HepG2 (cell line): ENCODE measurements at regions not wholly inside any gene's neighbourhood (a gene's known extent, or its start where the extent isn't known, plus 50 kb on each side); places are given as distances from the start of the nearest gene placed in this dataset.

ENCODE experiments used
- ATAC-seq: fragments of 200-7000 bp; cut with Tn5 transposase; 3 replicates; pipeline ENCODE4 v1.9.1; 2020; ENCODE audit warnings: mild to moderate bottlenecking, moderate library complexity
- BruUV-seq: library from RNA; stranded (reverse); fragments of 400-500 nt; replicated peaks from 2 replicates; lab custom pipeline; 2021; lab: Mats Ljungman, UMichigan
- CTCF ChIA-PET: fragments of 300-600 bp; formaldehyde crosslinking; extraction: SDS; loops from one replicate; lab custom pipeline; 2021; ENCODE audit warnings: low total read pairs, inconsistent platforms, low intra/inter-chr PET ratio; lab: Yijun Ruan, JAX
- POLR2A ChIA-PET: fragments of 350-600 bp; sonication (Branson Sonifier 250); formaldehyde crosslinking; loops from one replicate; lab custom pipeline; 2020; ENCODE audit warnings: antibody characterized with exemption, inconsistent platforms; lab: Yijun Ruan, JAX
- DNase-seq: peaks from one replicate; pipeline ENCODE4 v3.0.0-alpha.2; 2015; ENCODE audit warnings: low spot score
- FAIRE-seq: peaks from 3 replicates; lab custom pipeline; 2011; peaks lifted over from hg19 to GRCh38; lab: Jason Lieb, UNC
- H2AFZ ChIP-seq: one replicate; pipeline ENCODE4 v1.6.1; 2011; ENCODE audit warnings: low read length, inconsistent platforms
- H3K27ac ChIP-seq: fragments of 300-600 bp; 3 replicates; pipeline ENCODE4 v1.8.0; 2011; ENCODE audit warnings: mixed run types, mild to moderate bottlenecking, mixed read lengths, low read length, inconsistent platforms; ENCODE audit not compliant: insufficient read depth; ENCODE audit errors: extremely low read length
- H3K27me3 ChIP-seq, 2 experiments: fragments of 200-600 bp in 1 of 2; 2 replicates in 1 of 2; 3 replicates in 1 of 2; pipeline versions ENCODE4 v1.6.0 to v1.8.0; 2011; ENCODE audit warnings: low read length in 2 of 2, mild to moderate bottlenecking in 2 of 2, moderate library complexity in 2 of 2, inconsistent platforms in 1 of 2; ENCODE audit not compliant: insufficient read depth in 2 of 2, control insufficient read depth in 1 of 2
- H3K36me3 ChIP-seq, 2 experiments: fragments of 200-600 bp in 1 of 2; replicated peaks in 1 of 2; 2 replicates in 1 of 2; 3 replicates in 1 of 2; pipeline versions ENCODE4 v1.5.1 to v1.8.0; 2011; ENCODE audit warnings: low read length in 2 of 2, inconsistent platforms in 1 of 2; ENCODE audit not compliant: insufficient read depth in 2 of 2, control insufficient read depth in 1 of 2
- H3K4me1 ChIP-seq: 2 replicates; pipeline ENCODE4 v1.5.1; 2012; ENCODE audit warnings: low read length, inconsistent platforms; ENCODE audit not compliant: insufficient read depth
- H3K4me2 ChIP-seq: 2 replicates; pipeline ENCODE4 v1.6.0; 2011; ENCODE audit warnings: low read depth, low read length, inconsistent platforms
- H3K4me3 ChIP-seq, 3 experiments: fragments of 200-600 bp in 1 of 3; sonication (generic), shearing (Covaris generic) in 1 of 3; replicated peaks in 1 of 3; 2 replicates each; pipeline ENCODE4 v1.5.1; 2011 to 2016; ENCODE audit warnings: low read length in 3 of 3, inconsistent platforms in 2 of 3, low read depth in 2 of 3, mild to moderate bottlenecking in 2 of 3, control low read depth in 1 of 3, mixed read lengths in 1 of 3; ENCODE audit not compliant: insufficient read depth in 1 of 3
- H3K79me2 ChIP-seq: one replicate; pipeline ENCODE4 v1.6.1; 2011; ENCODE audit warnings: low read length, inconsistent platforms; ENCODE audit not compliant: insufficient read depth
- H3K9ac ChIP-seq: 2 replicates; pipeline ENCODE4 v1.6.0; 2011; ENCODE audit warnings: mild to moderate bottlenecking, low read depth, low read length, inconsistent platforms; ENCODE audit not compliant: insufficient read depth
- H3K9me3 ChIP-seq: 2 replicates; pipeline ENCODE4 v1.5.1; 2012; ENCODE audit warnings: mild to moderate bottlenecking, low read length
- H4K20me1 ChIP-seq: 2 replicates; pipeline ENCODE4 v1.6.0; 2011; ENCODE audit warnings: inconsistent platforms, mild to moderate bottlenecking, low read length, moderate library complexity; ENCODE audit not compliant: insufficient read depth
- ARNT ChIP-seq: fragments of 450-650 bp; IDR thresholded peaks from 2 replicates; pipeline ENCODE4 v1.6.1; 2017
- ATF1 ChIP-seq: IDR thresholded peaks from 2 replicates; pipeline ENCODE4 v1.6.1; 2016; ENCODE audit warnings: mild to moderate bottlenecking, control low read depth
- ATF7-NPFF ChIP-seq: sonication (generic); formaldehyde crosslinking; IDR thresholded peaks from 2 replicates; pipeline ENCODE4 v1.8.1; 2023; ENCODE audit warnings: mild to moderate bottlenecking, low read depth, missing genetic modification reagents, moderate library complexity
- CBX2 ChIP-seq, 2 experiments: fragments of 200-600 bp in 1 of 2; sonication (generic); formaldehyde crosslinking in 1 of 2; IDR thresholded peaks; 2 replicates each; pipeline versions ENCODE4 v1.7.0 to v1.8.1; 2018 to 2022; ENCODE audit warnings: low read depth in 2 of 2, low read length in 1 of 2, mild to moderate bottlenecking in 1 of 2, missing genetic modification reagents in 1 of 2
- ERF ChIP-seq: IDR thresholded peaks from 2 replicates; pipeline ENCODE4 v1.6.1; 2018; ENCODE audit warnings: missing biosample characterization, missing genetic modification reagents
- MBNL3 ChIP-seq: fragments of 250-450 bp; sonication (Bioruptor Pico); conservative IDR thresholded peaks from 2 replicates; pipeline ENCODE4 v1.8.0; 2022; ENCODE audit warnings: mild to moderate bottlenecking, inconsistent platforms
- MNT ChIP-seq: fragments of 450-650 bp; IDR thresholded peaks from 2 replicates; pipeline ENCODE4 v1.6.1; 2016
- RFXANK ChIP-seq: IDR thresholded peaks from 2 replicates; pipeline ENCODE4 v1.6.1; 2016
- SKI ChIP-seq: fragments of 450-650 bp; IDR thresholded peaks from one replicate; pipeline ENCODE4 v1.6.1; 2018; ENCODE audit warnings: mild to moderate bottlenecking; ENCODE audit not compliant: partially characterized antibody
- SMC3 ChIP-seq: IDR thresholded peaks from 2 replicates; pipeline ENCODE4 v1.6.1; 2011; ENCODE audit warnings: low read length, improper control_type of control experiment
- U2AF1 ChIP-seq: fragments of 200-400 bp; formaldehyde crosslinking; optimal IDR thresholded peaks from 2 replicates; pipeline ENCODE3; 2017; ENCODE audit warnings: mild to moderate bottlenecking, low read depth, low read length
- ZBTB1 ChIP-seq: sonication (generic); formaldehyde crosslinking; IDR thresholded peaks from 2 replicates; pipeline ENCODE4 v1.4.0; 2020; ENCODE audit warnings: missing genetic modification reagents, borderline replicate concordance
- ZBTB7B ChIP-seq: sonication (generic); formaldehyde crosslinking; IDR thresholded peaks from 2 replicates; pipeline ENCODE4 v1.4.0; 2020; ENCODE audit warnings: missing genetic modification reagents
- ZNF354B ChIP-seq: sonication (generic); formaldehyde crosslinking; IDR thresholded peaks from 2 replicates; pipeline ENCODE4 v1.8.0; 2022; ENCODE audit warnings: mild to moderate bottlenecking, missing genetic modification reagents
- ZNF44 ChIP-seq: sonication (generic); formaldehyde crosslinking; IDR thresholded peaks from 2 replicates; pipeline ENCODE4 v1.5.1; 2020; ENCODE audit warnings: mild to moderate bottlenecking, missing genetic modification reagents
- ZNF550 ChIP-seq: sonication (generic); formaldehyde crosslinking; IDR thresholded peaks from 2 replicates; pipeline ENCODE4 v1.4.0; 2020; ENCODE audit warnings: mild to moderate bottlenecking, missing genetic modification reagents, borderline replicate concordance
- ZNF616 ChIP-seq: sonication (generic); formaldehyde crosslinking; IDR thresholded peaks from 2 replicates; pipeline ENCODE4 v1.5.0; 2020; ENCODE audit warnings: low read depth, mild to moderate bottlenecking, missing genetic modification reagents
- ZNF660 ChIP-seq: sonication (generic); formaldehyde crosslinking; IDR thresholded peaks from 2 replicates; pipeline ENCODE4 v1.5.1; 2020; ENCODE audit warnings: mild to moderate bottlenecking, low read depth, missing genetic modification reagents, borderline replicate concordance
- WGBS: methylation state at CpG from one replicate; pipeline ENCODE4 v1.1.6; 2017; ENCODE audit warnings: low lambda C conversion rate; 5-methylcytosine and 5-hydroxymethylcytosine counted together
- in situ Hi-C: cut with HindIII; loops from 2 replicates; pipeline ENCODE4 v1.10.0; 2017; ENCODE audit warnings: low pct_unique_long_range_greater_than_20kb; ENCODE audit not compliant: extremely low pct_ligation_motif_present
- intact Hi-C: fragments of 100-400 bp; cut with micrococcal nuclease; formaldehyde crosslinking; loops from one replicate; pipeline ENCODE4 v1.10.0; 2022; ENCODE audit not compliant: unreplicated experiment
- TF ChIP-seq, protein P1 (sequence below): sonication (generic); formaldehyde crosslinking; IDR thresholded peaks from 2 replicates; pipeline ENCODE4 v1.9.0; 2022; ENCODE audit warnings: low read depth, missing genetic modification reagents
- TF ChIP-seq, protein P2 (sequence below): sonication (generic); formaldehyde crosslinking; IDR thresholded peaks from 2 replicates; pipeline ENCODE4 v1.5.0; 2020; ENCODE audit warnings: mild to moderate bottlenecking, missing genetic modification reagents, borderline replicate concordance

GRCh38 chr4:14111730-14112181, 484.2 kb upstream of the BOD1L1 start:
- in situ Hi-C loops (no loop called here), intact Hi-C loops (no loop called here)
- no peaks in the 10 kb centered on the region for H3K4me1 ChIP-seq
- no peak overlapping the region for H3K27ac ChIP-seq
- no peaks in the 10 kb centered on the region for H3K79me2 ChIP-seq
- H3K4me2 ChIP-seq = no peak overlapping the region
- no peak for FAIRE-seq
- H2AFZ ChIP-seq = no peak overlapping the region
- no peak overlapping the region for H3K4me3 ChIP-seq
- H3K9me3 ChIP-seq = peaks cover 83% of the 10 kb centered on the region
- BruUV-seq = no TSS peak
- ChIA-PET CTCF (no interaction called here), POLR2A (no interaction called here)
- no peaks in the 10 kb centered on the region for H3K36me3 ChIP-seq
- no peaks in the 10 kb centered on the region for H3K27me3 ChIP-seq
- 21% methylated on average over 6 of the region's 6 CpGs for WGBS
- TF ChIP-seq ZNF660 (CRISPR knock-in tag) (no peak), ZNF44 (CRISPR knock-in tag) (no peak), SMC3 (no peak), ZNF354B (no peak), ZBTB7B (no peak), ZNF550 (CRISPR knock-in tag) (no peak), ZNF616 (no peak), RFXANK (no peak), CBX2 (IDR thresholded peaks at IDR 0.05; ENCODE audit: low read depth, low read length) (no peak), CBX2 (CRISPR knock-in tag; IDR thresholded peaks at IDR 0.05; ENCODE audit: low read depth) (no peak), ATF1 (CRISPR knock-in tag) (no peak), U2AF1 (no peak), SKI (no peak), ATF7-NPFF (CRISPR knock-in tag) (no peak), ARNT (no peak), MBNL3 (CRISPR knock-in tag) (no peak), ZBTB1 (no peak), ERF (CRISPR knock-in tag) (no peak), MNT (no peak)
- TF ChIP-seq, protein P1, sequence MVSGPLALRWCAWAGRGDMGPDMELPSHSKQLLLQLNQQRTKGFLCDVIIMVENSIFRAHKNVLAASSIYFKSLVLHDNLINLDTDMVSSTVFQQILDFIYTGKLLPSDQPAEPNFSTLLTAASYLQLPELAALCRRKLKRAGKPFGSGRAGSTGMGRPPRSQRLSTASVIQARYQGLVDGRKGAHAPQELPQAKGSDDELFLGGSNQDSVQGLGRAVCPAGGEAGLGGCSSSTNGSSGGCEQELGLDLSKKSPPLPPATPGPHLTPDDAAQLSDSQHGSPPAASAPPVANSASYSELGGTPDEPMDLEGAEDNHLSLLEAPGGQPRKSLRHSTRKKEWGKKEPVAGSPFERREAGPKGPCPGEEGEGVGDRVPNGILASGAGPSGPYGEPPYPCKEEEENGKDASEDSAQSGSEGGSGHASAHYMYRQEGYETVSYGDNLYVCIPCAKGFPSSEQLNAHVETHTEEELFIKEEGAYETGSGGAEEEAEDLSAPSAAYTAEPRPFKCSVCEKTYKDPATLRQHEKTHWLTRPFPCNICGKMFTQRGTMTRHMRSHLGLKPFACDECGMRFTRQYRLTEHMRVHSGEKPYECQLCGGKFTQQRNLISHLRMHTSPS = no peak
- TF ChIP-seq, protein P2, sequence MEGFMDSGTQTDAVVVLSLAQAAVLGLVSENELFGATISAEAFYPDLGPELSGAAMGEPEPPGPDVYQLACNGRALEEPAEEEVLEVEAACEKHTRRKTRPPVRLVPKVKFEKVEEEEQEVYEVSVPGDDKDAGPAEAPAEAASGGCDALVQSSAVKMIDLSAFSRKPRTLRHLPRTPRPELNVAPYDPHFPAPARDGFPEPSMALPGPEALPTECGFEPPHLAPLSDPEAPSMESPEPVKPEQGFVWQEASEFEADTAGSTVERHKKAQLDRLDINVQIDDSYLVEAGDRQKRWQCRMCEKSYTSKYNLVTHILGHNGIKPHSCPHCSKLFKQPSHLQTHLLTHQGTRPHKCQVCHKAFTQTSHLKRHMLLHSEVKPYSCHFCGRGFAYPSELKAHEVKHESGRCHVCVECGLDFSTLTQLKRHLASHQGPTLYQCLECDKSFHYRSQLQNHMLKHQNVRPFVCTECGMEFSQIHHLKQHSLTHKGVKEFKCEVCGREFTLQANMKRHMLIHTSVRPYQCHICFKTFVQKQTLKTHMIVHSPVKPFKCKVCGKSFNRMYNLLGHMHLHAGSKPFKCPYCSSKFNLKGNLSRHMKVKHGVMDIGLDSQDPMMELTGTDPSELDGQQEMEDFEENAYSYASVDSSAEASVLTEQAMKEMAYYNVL (CRISPR knock-in tag) = no peak
- no peak for ATAC-seq
- no peak overlapping the region for H3K9ac ChIP-seq
- no peak for DNase-seq
- no peaks in the 10 kb centered on the region for H4K20me1 ChIP-seq
